Pons (tissue), 1 donor: ENCODE measurements at regions not wholly inside any gene's neighbourhood (a gene's known extent, or its start where the extent isn't known, plus 50 kb on each side); places are given as distances from the start of the nearest gene placed in this dataset.

Source experiments
- DNase-seq: peaks from one replicate; pipeline ENCODE4 v3.0.0-alpha.2; 2016; ENCODE audit warnings: low spot score

GRCh38 chrX:39710776-39711175 is 387.0 kb downstream of the BCOR start:
- DNase-seq = no peak

GRCh38 chrX:39714471-39714870 is 383.3 kb downstream of the BCOR start:
- DNase-seq = no peak

- no peak for DNase-seq
These were observed 381.4 kb downstream of the BCOR start for GRCh38 chrX:39716401-39716800.

GRCh38 chrX:39716802-39717540 is 380.8 kb downstream of the BCOR start:
- no peak for DNase-seq

GRCh38 chrX:39718981-39719380 is 378.8 kb downstream of the BCOR start:
- no peak for DNase-seq

- DNase-seq = no peak
These were observed 376.8 kb downstream of the BCOR start for GRCh38 chrX:39720945-39721344.

- no peak for DNase-seq
These were observed 376.0 kb downstream of the BCOR start for GRCh38 chrX:39721566-39722279.

- no peak for DNase-seq
These were observed 373.2 kb downstream of the BCOR start for GRCh38 chrX:39724544-39724943.

GRCh38 chrX:39725114-39725513 is 372.6 kb downstream of the BCOR start:
- no peak for DNase-seq

GRCh38 chrX:39725928-39726619 is 371.7 kb downstream of the BCOR start:
- DNase-seq = no peak

GRCh38 chrX:39726771-39727170 is 371.0 kb downstream of the BCOR start:
- DNase-seq = no peak

- DNase-seq = no peak
These were observed 369.7 kb downstream of the BCOR start for GRCh38 chrX:39728025-39728424.

GRCh38 chrX:39728852-39729598 is 368.7 kb downstream of the BCOR start:
- no peak for DNase-seq

- no peak for DNase-seq
These were observed 367.6 kb downstream of the BCOR start for GRCh38 chrX:39729981-39730661.

- DNase-seq = peak; percentile 58
These were observed 367.0 kb downstream of the BCOR start for GRCh38 chrX:39730662-39731329.

GRCh38 chrX:39731330-39731667 is 366.5 kb downstream of the BCOR start:
- no peak for DNase-seq

GRCh38 chrX:39731735-39732134 is 366.0 kb downstream of the BCOR start:
- no peak for DNase-seq

GRCh38 chrX:39733745-39734144 is 364.0 kb downstream of the BCOR start:
- DNase-seq = no peak

- DNase-seq = no peak
These were observed 363.5 kb downstream of the BCOR start for GRCh38 chrX:39734174-39734776.
